OCI-M1 (cell line): ENCODE measurements at regions not wholly inside any gene's neighbourhood (a gene's known extent, or its start where the extent isn't known, plus 50 kb on each side); places are given as distances from the start of the nearest gene placed in this dataset.

Source experiments
- DNase-seq: peaks from one replicate; lab custom pipeline; 2025; lab: John Stamatoyannopoulos, UW

DNA sequence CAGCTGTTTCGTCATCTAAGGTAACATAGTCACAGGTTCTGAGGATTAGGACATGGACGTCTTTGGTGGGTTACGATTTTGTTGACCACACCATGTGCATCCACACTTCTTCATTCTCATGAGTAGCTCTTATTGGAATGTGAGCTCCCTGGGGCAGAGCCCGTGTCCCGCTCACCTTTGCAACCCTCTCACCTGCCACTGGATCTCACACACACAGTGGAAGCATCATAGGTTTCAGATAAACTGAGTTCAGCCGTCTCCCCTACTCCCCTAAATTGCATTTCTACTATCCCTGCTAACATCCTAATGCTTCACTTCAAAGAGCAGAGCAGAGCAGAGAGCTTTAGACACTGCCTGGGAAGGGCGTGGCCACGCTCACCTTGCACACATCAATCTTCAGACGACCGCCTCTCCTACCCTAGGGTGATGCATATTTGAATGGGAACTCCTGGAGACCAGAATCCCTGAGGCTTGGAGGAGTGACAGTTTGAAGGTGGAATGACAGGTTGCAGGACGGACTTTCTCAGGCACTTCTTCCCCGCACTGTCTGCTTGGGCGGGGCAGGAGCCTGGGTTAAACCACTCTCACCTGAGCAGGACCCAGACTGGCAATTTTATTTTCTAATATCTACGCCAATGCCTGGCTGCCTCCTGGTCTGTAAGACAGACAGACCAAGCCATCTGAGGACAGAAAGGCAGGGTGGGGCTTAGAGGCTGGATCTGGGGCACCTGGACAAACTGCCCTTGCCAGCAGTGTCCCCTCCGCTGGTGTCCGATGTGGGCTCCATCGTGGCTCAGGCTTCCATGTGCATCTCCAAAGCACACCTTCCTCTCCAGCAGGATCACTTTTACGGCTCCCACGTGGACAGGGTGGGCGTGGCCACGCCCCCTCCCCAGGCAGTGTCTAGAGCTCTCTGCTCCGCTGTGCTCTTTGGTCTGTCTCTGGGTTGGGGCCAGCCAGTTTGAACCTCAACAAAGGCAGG lies 229.5 kb upstream of the COPS8 start:
- DNase-seq = no peak

- no peak for DNase-seq
Observed at GRCh38 chr2:236856848-236857235, 228.8 kb upstream of the COPS8 start.

DNA sequence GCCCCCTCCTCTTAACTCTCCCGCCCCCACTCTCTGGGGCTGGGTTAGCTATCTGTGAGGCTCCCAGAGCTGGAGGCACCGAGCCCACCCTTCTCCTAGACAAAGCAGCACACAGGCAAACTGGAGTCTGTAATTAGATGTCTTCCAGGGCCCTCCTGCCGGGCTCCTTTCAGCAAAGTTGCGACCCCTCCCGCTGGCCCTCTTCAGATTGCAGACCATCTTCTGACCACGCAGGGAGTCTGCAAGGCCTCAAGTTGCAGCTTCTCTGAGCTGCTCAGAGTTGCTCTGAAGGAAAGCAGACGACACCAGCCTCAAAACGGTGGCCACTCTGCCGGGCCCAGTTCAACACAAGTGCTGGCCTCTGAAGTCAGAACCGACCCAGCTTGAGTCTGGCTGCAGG lies 228.4 kb upstream of the COPS8 start:
- DNase-seq = no peak

- no peak for DNase-seq
Observed at GRCh38 chr2:236857781-236858180, 227.9 kb upstream of the COPS8 start.

DNA sequence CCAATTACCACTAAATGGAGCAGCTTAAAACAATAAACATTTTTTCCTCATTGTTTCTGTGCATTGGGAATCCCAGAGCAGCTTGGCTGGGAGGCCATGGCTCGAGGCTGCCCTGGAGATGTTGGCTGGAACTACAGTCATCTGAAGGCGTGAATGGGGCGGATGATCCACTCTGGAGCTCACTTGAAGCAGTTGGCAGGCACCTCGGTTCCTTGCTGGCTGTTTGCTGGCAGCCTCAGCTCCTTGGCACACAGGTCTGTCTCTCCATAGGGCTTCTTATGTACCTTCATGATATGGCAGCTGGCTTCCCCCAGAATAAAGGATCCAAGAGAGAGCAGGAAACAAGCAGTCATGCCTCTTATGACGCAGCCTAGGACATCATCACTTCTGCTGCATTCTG lies 227.0 kb upstream of the COPS8 start:
- no peak for DNase-seq

GRCh38 chr2:236859908-236860307 lies 225.8 kb upstream of the COPS8 start:
- no peak for DNase-seq

DNA sequence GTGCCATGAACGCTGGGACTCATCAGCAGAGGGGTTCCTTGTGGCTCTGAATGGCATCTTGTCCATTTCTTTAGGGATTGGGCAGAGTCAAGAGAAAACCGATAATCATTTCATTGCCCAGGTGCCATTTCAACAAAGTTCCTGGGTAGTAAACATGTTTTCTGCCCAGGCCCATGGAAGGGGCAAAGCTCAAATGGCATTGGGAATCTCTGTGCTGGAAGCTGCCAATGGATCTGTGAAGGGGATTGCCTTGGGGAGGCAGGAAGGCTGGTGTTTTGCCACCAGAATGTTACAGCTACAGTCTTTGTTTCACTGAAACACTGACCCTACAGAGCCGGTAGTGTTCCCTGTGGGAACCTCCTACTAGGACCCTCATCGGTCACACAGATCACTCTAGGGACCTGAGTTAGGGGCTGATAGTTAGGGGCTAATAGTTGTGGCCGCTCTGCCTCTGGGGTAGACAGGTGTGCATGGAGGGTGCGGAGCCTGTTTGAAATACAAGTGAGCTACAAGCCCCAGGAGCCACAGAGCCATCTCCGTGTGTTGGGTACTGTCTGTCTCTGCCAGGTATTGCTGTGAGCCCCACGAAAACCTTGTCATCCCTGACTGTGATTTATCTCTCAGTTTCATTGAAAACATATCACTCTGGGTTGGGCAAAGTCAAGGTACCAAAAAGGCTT lies 224.4 kb upstream of the COPS8 start:
- no peak for DNase-seq

GRCh38 chr2:236861944-236862343 lies 223.7 kb upstream of the COPS8 start:
- no peak for DNase-seq

- DNase-seq = no peak
Observed at GRCh38 chr2:236862526-236862925, 223.2 kb upstream of the COPS8 start.

GRCh38 chr2:236862961-236863728 lies 222.5 kb upstream of the COPS8 start:
- no peak for DNase-seq

DNA sequence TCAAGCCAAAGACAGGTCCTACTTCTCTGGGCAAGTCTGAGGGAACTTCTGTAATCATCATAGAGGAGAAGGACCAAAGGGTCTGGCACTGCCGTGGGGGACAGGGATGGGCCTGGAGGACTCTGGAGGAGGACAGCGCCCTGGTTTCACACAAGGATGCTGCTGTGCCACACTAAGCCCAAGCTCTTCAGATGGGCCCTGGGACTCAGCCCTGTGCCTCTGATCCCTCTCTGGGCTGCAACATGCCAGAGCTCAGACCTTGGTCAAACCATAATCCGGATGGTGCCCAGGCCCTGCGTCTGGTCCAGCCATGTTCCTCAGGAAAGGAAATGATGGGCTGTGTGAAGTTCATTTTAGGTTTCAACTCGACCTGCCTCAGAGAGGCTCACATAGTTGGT lies 222.0 kb upstream of the COPS8 start:
- DNase-seq = no peak

GRCh38 chr2:236865052-236865451 lies 220.6 kb upstream of the COPS8 start:
- DNase-seq = no peak

- no peak for DNase-seq
Observed at GRCh38 chr2:236866542-236867340, 218.9 kb upstream of the COPS8 start.

GRCh38 chr2:236867441-236868260 lies 218.0 kb upstream of the COPS8 start:
- no peak for DNase-seq

GRCh38 chr2:236870370-236870769 lies 215.3 kb upstream of the COPS8 start:
- DNase-seq = no peak

DNA sequence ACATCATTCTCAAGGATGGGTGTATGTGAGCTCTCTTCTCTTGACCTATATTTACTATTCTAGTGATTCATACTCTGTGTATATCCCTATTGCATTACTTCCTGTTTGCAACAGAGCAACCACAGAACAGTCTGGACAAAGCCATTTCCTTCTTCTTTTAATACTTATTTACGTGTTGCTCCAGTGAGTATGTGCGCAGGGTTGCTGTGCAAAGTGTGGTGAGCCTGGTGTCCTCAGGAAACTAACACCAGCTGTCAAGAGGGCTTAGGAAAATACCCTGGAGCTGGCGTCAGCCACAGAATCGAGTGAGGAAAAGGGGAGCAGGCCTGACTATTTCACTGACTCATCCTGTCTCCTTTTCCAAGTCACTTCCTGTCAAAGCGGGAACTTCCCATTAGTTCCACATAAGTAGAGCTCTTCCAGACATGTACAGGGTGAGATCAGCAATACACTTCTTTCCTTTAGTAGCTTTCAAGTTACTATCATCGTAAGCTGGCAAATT lies 214.1 kb upstream of the COPS8 start:
- DNase-seq = peak; percentile 15

DNA sequence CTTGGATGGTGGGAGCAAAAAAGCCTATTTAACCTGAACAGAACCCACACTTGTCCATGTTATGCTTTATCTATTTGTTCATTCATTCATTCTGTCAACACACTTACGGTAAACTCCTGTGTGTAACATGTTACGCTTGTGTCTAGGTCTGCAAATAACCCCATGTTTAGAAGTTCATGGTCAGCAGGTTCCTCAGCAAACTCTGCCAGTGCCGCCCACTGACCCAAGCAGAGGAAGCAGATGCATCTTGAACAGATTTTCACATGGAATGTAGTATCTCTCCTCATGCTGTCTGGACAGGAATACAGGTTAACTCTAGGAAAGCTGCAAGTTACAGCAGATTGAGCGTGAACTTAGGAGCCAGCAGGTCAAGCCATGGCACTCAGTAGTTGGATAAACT lies 213.7 kb upstream of the COPS8 start:
- DNase-seq = no peak

GRCh38 chr2:236872981-236873380 lies 212.7 kb upstream of the COPS8 start:
- DNase-seq = no peak

GRCh38 chr2:236873636-236874035 lies 212.1 kb upstream of the COPS8 start:
- no peak for DNase-seq

- DNase-seq = no peak
Observed at GRCh38 chr2:236874866-236875481, 210.7 kb upstream of the COPS8 start.
